NCI-H2227 (cell line): ENCODE measurements at regions not wholly inside any gene's neighbourhood (a gene's known extent, or its start where the extent isn't known, plus 50 kb on each side); places are given as distances from the start of the nearest gene placed in this dataset.
"Not testable (repeated sequence)": the region's sequence is repeated elsewhere in the genome, so short reads cannot be mapped to it uniquely, and the experiment has no call there.

Experiments used
- DNase-seq: peaks from one replicate; lab custom pipeline; 2025; ENCODE audit not compliant: unreplicated experiment; lab: John Stamatoyannopoulos, UW

- DNase-seq, result no peak
Measured at GRCh38 chr2:67567886-67568285, 170.8 kb downstream of the ETAA1 start.

GRCh38 chr2:67570611-67571010, 173.5 kb downstream of the ETAA1 start:
- DNase-seq, result no peak

GRCh38 chr2:67571785-67572718, 174.9 kb downstream of the ETAA1 start:
- no peak for DNase-seq

GRCh38 chr2:67572721-67573435, 175.7 kb downstream of the ETAA1 start:
- DNase-seq, result no peak

GRCh38 chr2:67574230-67574629, 177.1 kb downstream of the ETAA1 start:
- DNase-seq, result no peak

GRCh38 chr2:67576226-67576625, 179.1 kb downstream of the ETAA1 start:
- DNase-seq, result no peak

- no peak for DNase-seq
Measured at GRCh38 chr2:67576991-67577390, 179.9 kb downstream of the ETAA1 start.

GRCh38 chr2:67579216-67579615, 182.1 kb downstream of the ETAA1 start:
- DNase-seq, result peak; percentile 71

GRCh38 chr2:67579806-67580205, 182.7 kb downstream of the ETAA1 start:
- no peak for DNase-seq

GRCh38 chr2:67581751-67582150, 184.6 kb downstream of the ETAA1 start:
- no peak for DNase-seq

GRCh38 chr2:67583185-67583584, 186.1 kb downstream of the ETAA1 start:
- DNase-seq, result no peak

GRCh38 chr2:67585400-67585799, 188.3 kb downstream of the ETAA1 start:
- DNase-seq, result peak; percentile 33

- DNase-seq, result not testable (repeated sequence)
Measured at GRCh38 chr2:67589121-67589520, 192.0 kb downstream of the ETAA1 start.

GRCh38 chr2:67594522-67594921, 197.4 kb downstream of the ETAA1 start:
- not testable (repeated sequence) for DNase-seq

- no peak for DNase-seq
Measured at GRCh38 chr2:67596871-67597270, 199.7 kb downstream of the ETAA1 start.

GRCh38 chr2:67599561-67599960, 202.4 kb downstream of the ETAA1 start:
- no peak for DNase-seq

GRCh38 chr2:67600222-67600871, 203.2 kb downstream of the ETAA1 start:
- DNase-seq, result no peak

- no peak for DNase-seq
Measured at GRCh38 chr2:67600946-67601345, 203.8 kb downstream of the ETAA1 start.

- DNase-seq, result no peak
Measured at GRCh38 chr2:67604360-67604759, 207.2 kb downstream of the ETAA1 start.

GRCh38 chr2:67612576-67613042, 215.5 kb downstream of the ETAA1 start:
- DNase-seq, result no peak

GRCh38 chr2:67613227-67613626, 216.1 kb downstream of the ETAA1 start:
- peak; percentile 28 for DNase-seq
